NCI-H345 treated with DMSO at 0.1 percent for 48 hours (cell line): ENCODE measurements at regions not wholly inside any gene's neighbourhood (a gene's known extent, or its start where the extent isn't known, plus 50 kb on each side); places are given as distances from the start of the nearest gene placed in this dataset.

Source experiments
- DNase-seq: peaks from one replicate; lab custom pipeline; 2025; ENCODE audit not compliant: unreplicated experiment; lab: John Stamatoyannopoulos, UW

DNA sequence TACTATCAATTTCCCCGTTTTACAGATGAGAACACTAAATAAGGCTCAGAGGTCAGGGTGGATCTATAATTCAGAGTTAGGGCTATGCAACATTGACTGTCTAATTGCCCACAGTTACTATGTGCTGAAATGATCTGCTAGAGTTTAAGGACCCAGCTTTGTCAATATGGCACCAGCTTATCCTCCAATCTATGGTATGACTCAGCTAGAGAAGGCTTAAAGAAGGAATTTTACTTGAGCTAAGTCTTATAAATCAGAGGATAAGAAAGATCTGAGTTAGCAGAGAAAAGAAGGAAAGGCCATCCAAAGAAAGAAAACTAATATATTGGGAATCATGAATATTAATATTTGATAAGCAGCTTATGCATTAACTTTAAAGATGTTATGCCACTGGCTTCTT lies 78.1 kb downstream of the ASB9 start:
- DNase-seq, result no peak

DNA sequence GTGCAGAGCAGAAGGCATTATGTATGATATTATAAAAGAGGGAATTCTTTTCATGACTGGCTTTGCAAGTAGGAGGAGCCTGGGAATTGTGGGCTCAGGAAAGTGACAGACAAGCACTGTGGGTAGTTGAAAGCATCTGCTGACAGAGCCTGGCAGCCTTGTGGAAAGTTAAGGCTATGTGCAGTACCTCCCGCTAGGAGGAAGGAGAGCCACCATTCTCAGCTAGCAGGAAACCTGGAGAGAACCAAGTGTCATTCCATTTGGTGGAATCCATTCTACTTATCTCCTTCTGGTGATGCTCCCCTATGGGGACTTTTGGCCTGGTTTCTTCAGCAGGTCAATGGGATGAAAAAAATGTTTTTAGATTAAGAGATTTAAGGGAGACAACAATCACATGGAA lies 81.8 kb downstream of the ASB9 start:
- DNase-seq, result no peak

DNA sequence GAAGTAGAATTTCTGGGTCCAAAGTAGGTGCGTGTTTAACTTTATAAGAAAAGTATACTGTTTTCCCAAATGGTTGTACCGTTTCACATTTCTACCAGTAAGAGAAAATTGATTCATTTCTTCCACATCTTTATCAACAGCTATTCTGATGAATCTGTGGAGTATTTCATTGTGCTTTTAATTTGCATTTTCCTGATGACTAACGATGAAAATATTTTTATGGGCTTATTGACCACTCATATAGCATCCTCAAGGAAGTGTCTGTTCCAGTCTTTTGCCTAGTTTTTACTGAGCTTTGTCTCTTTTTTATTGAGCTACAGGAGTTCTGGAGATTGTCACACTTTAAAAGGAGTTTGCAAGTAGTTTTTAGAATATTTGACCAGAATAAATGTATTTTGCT lies 92.6 kb downstream of the ASB9 start:
- no peak for DNase-seq

DNA sequence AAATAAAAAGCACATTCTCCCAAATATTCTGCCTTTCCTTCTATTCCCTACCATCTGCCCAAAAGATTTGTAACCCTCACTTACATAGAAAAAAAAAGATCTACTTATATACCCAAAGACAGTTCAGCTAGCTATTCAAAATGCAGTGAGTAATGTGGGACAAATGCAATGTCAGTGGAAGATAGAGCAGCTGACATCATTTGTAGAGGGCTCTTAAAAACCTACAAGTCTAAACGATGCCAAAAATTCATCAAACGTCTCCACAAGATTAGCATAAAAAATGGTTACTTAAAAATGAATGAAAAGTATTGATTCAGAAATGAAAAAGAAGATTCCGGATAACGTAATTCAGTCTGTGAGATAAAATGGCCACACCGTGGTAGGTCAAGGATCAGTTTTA lies 96.5 kb downstream of the ASB9 start:
- no peak for DNase-seq

DNA sequence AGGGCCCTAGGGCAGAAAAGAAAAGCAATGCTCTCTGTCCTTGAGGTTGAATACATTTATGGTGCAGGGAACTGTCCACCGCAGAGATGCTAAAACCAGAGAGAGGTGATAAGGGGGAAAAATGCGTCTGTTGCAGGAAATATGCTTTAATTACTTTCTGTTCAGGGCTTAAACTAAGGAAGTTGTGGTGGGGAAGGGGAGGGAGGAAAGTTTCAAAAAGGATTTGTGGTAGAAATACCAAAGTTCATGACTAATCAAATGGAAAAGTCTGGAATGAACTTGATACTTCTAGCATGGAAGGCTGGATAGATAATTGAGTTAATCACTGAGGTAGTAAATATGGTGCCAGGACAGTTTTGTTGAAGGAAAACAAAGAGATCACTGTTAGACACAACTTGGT lies 99.0 kb downstream of the ASB9 start:
- no peak for DNase-seq

DNA sequence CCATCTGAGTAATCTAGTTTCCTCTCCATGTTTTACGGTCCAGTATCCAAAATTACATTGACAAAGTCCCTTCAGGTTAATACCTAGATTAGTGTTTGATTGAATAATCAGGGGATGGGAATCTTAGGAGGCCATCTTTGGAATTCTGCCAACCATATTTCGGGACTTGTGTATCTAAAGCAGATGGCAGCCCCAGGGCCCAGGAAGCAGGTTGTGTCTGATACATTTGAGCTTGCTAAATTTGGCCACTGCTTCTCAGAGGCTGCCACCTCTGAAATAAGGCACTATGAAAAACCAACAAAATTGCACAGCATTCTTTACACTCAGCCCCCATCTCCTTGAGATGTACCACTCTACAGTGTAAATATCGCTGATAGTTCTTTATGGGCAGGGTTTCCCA lies 102.1 kb downstream of the ASB9 start:
- no peak for DNase-seq

DNA sequence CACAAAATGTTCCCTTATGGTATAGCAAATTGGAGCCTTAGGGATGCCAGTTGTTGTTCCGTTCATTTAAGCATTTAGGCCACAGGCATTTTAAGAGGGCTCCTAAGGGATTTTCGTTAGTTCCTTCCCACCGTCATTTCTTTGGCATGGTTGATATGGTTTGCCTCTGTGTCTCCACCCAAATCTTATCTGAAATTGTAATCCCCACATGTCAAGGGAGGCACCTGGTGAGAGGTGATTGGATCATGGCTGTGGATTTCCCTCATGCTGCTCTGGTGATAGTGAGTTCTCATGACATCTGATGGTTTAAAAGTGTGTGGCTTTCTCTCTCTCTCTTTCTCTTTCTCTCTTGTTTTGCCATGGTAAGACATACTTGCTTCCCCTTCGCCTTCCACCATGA lies 104.1 kb downstream of the ASB9 start:
- DNase-seq, result no peak

DNA sequence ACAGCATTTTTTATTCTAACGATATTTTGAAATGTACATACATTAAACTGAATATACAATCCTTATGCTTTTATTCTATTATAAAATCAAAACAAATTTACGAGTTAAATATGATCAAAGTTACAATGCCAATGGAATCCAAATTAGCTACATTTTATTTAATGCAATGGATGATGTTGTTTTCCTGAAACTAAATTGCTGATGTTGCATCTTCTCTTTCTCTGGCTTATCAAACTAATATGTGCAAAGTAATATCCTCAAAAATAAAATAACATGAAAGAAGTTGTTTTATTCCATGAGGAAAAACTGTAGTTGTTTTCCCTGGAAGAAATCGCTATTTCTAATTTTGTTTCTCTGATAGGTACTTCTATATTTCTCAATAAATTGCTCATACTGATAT lies 106.8 kb downstream of the ASB9 start:
- DNase-seq, result no peak

DNA sequence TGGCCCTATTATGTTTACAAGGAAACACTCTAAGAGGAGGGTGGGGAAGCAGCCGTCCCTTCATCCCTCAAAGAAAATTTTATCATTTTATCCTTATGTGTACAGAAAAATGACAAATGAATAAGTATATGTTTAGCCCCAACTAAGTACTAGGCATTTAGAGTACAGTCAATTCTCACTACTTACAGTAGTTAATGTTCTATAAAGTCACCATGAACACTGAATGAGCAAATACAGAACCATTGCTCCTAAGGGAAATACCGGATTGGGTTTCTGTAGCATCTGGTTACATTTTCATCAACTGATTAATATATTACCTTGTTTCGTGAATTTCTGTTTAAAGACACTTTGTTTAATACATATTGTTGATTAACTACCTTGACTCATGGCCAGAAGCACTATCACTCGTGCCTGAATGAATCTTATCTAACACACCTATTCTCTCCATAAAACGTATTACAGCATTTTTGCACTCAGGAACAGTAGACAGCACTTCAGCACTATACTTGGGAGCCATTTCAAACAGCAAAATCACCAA lies 109.3 kb downstream of the ASB9 start:
- DNase-seq, result no peak

DNA sequence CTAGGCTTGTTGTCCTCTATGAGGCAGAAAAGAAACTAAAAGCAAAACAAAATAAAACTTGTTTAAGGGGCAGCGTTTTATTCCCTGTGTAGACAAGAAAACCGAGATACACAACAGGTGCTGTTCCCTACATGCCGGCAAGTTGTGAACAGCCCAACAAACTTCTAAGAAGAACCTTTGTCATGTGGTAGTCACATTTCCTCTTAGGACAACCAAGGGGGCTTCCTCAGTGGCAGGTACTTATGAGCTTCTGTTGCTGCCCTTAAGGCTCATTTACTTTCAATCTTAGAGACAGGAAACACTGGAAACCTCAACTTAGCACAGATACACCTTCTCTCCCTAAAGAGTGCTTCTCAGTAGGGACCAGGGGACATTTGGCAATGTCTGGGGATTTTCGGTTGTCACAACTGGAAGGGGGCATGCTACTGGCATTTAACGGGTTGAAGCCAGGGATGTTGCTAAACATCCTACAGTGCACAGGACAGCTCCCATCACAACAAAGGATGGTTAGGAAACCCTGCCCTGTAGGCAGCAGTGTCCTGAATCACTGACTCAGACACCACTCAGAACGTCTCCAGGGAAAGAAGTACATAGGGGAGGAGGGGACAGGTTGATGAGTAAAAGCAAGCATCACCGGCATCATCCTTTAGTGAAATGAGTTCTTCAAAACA lies 111.0 kb downstream of the ASB9 start:
- no peak for DNase-seq

DNA sequence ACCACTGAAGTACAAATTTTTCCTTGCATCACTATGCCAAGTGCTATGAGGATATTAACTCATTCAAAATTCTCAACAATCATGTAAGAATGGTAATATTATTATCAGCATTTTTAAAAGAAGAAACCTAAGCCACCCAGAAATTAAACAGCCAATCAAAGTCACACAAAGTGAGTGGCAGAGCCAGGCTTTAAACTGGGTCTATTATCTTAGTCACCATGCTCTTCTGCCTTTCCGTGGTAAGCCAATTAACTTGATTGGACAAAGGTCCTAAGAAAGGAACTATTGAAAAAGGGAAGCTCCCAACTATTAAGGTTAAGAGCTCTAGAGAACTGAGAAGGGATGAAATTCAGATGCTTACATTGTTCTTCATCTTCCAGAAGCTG lies 111.5 kb downstream of the ASB9 start:
- DNase-seq, result no peak

DNA sequence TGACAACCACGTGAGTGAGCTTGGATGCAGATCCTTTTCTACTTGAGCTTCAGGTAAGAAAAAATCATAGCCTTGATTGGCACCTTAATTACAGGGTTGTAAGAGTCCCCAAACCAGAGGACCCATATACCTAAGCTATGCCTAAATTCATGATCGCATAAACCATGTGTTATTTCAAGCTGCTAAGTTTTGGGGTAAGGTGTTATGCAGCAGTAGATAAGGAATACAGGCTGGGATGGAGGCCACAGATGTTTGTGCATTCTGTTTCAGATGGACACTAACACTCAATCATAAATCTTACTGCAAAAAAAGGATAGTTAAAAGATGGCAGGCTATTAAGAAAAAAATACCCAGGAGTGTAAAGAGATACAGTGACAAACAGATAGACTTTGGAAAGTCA lies 112.3 kb downstream of the ASB9 start:
- DNase-seq, result no peak

DNA sequence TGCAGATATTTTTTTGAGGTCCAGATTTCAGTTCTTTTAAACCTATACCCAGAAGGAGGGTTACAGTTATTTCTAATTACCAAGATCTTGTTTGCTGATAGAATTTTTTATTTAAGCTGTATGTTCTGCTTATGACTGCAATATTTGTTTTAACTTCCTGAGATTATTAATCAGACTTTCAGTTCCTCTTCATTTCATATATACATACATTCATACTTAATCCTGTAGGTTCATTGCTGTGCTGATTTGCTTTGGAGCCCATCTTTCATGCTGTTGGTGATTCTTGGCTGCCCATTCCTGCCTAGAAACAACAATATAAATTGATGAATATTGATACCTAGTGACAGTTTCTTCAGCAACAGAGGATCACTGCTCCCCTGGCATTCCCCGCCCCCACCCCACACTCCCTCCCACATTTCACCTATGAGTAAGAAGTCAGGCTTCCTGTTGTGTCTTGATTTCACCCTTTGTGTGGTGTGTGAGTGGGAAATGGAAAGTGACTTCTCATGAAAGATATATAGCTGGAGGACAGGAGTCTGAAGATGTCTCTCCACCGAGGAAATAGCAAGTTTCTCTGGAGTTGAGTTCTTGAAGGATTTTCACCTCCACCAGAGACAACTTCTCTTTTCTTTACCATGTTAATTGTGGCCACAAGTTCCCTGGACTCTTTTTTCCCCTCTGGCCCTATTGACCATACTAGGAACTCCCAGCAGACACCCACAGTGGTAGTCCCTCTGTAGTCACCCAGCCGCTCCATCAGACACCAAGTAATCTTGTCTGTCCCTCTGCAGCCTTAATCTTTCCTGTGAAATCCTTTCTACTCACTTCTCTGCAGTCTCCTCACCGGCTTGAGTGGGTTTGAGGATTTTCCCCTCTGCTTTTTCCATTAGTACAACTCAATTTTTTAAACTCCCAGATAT lies 118.4 kb downstream of the ASB9 start:
- DNase-seq, result no peak

DNA sequence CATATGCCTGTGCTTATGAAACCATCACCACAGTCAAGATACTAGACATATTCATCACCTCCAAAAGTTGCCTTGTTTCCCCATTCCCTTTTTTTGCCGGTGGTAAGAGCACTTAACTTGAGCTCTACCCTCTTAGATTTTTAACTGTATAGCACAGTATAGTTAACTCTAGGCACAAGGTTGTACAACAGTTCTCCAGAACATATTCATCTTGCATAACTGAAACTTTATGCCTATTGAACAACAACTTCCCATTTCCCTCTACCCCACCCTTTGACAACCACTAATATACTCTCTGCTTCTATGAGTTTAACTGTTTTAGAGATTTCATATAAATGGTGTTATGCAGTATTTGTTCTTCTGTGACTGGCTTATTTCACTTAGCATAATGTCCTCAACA lies 119.3 kb downstream of the ASB9 start:
- no peak for DNase-seq

DNA sequence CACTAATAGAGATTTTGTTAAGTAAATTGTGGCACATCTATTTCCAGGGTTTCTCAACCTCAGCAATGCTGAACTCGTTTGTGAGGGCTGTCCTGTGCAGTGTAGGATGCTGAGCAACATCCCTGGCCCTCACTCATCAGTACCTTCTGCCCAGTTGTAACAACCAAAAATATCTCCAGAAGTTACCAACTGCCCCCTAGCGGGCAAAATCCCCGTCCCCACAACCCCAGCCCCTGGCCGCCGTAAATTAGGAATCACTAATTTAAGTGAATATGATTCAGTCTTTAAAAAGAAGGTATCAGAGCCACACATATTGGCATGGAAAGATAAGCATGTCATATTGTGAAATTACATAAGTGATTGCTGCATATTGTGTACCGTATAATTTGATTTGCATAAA lies 123.4 kb downstream of the ASB9 start:
- no peak for DNase-seq

DNA sequence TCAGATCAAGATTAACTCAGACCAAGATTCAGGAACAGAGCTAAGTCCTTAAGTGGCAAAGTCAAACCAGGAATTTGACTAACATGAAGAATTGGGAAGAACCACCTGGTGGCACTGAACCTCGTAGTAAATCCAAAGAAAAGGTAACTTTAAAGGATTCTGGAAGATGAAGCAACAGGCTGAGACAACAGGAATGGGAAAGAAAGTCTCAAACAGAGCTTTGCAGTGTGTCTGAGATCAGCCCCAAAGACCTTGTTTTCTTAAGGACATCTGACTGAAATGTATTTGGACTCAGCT lies 126.1 kb downstream of the ASB9 start:
- DNase-seq, result no peak

DNA sequence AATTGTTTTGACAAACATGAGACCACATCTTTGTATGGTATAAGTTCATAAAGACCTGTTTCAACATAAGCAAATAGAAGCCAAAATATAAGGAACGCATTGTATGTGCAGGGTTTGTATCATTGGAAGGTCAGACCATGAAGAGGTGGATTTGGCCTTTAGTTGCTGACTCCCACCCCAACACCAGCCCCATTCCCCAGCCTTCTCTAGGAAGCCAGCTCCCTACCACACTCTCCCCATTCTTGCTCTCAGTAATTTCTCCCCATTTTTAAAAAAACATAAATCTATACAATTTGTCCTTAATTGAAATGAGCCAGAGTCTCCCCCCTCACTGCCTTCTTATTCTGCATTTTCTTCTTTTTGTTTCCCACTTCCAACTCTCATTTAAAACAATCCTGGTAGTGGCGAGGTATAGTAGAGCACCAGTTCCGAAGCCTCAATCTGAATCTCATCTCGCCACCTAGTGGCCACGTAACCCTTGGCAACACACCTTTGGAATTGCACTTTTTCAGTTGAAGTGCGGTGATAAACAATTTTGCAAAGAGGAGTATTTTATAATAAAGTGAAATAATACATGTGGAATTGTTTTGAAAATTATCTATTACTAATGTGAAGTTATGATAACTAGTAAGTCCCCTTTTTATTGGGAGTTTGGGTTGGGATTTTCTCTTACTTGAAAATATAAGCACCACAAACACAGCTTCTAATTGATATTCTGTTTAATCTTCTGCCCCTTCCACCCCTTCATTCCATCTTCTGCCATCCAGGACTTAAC lies 126.6 kb downstream of the ASB9 start:
- peak; percentile 19 for DNase-seq

DNA sequence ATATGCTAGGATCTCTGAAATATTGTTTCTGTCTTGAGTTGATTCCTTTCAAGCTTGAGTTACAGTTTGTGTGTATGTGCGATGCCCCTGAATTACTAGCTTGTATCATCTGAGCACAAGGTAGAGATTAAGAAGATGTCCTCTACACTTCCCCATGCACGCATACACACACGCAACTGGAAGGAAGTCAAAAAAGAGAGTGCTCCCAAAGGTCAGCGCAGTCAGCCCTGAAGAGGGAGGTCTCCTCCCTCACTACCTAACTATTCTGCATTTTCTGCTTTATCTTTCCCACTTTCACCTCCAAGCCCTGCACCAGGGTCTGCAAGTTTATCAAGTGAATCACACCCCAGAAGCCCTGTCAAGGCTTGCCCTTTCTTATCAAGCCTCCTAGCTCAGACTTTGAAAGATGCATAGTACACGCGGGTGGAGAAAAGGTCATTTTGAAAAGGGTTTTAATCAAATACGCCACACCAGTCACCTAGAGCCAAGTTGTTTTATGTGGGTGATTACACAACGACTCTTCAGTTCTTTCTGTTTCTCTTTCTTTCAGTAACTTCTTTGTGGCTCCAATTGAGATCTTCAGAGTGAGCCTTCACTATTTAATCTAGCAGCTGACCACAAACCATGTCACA lies 127.7 kb downstream of the ASB9 start:
- DNase-seq, result no peak

DNA sequence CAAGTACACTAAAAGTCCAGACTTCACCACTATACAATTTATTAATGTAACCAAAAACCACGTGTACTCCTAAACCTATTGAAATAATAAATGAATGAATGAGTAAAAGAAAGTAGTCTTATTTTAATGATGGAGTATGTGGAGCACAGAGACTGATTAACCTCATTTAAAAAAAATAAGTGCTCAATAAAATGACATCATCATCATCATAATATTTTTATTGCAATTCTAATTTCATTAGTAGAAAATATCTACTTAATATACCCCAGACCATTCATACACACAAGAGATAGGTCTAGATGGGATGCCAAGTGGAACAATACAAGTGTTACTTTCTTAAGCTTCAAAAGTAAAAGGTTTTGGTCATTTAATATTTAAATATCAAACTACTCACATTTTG lies 133.1 kb downstream of the ASB9 start:
- no peak for DNase-seq

DNA sequence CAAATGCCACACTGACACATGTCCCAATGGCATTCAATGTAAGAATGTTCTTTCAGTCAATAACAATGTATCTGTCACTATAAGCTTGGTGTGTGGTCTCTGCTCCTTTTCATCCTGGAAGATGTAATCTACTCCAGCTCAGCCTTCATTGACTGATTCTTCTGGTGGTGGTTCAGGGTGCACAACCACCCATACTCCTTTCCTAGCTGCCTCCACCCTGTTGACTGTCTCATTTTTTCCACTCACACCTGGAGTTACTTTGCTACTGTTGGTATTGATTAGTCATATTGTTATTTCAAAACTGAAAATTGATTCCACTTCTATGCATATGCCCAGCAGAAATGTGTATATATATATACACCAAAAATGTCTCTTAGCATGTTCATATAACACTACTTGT lies 140.5 kb downstream of the ASB9 start:
- no peak for DNase-seq

DNA sequence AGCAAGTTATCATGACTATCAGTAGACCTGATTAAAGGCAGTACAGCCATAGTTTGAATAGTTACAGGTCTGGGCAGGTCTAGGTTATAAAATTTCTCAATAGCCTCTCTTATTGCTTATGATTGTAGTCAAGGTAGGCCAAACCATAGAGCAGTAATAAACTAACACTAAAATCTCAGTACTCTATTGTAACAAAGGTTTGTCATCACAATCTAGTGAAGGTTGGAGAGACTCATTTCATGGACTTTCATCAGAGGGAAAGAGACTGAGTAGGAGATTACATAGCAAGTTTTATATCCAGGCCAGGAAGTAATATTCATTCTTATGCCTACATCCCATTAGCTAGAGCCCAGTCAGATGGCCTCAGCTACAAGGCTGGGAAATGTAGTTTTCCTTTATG lies 141.0 kb downstream of the ASB9 start:
- DNase-seq, result no peak
